AG04450 (cell line): ENCODE measurements at regions not wholly inside any gene's neighbourhood (a gene's known extent, or its start where the extent isn't known, plus 50 kb on each side); places are given as distances from the start of the nearest gene placed in this dataset.

Experiments used
- CTCF ChIA-PET: fragments of 300-600, 350-600 bp; formaldehyde crosslinking; extraction: SDS; loops from one replicate; lab custom pipeline; 2022; ENCODE audit warnings: antibody characterized with exemption, inconsistent platforms; lab: Charles Lee
- POLR2A ChIA-PET: fragments of 350-600 bp; formaldehyde crosslinking; extraction: SDS; loops from one replicate; lab custom pipeline; 2021; ENCODE audit warnings: antibody characterized with exemption, inconsistent platforms; lab: Yijun Ruan, JAX
- DNase-seq: peaks from one replicate; pipeline ENCODE4 v3.0.0-alpha.2; 2011; ENCODE audit warnings: low read depth, low spot score
- H3K27ac ChIP-seq: one replicate; pipeline ENCODE4 v1.5.1; 2012; ENCODE audit warnings: low read depth, low read length, control low read depth
- H3K27me3 ChIP-seq: one replicate; pipeline ENCODE4 v1.6.0; 2012; ENCODE audit warnings: low read length; ENCODE audit not compliant: control insufficient read depth, insufficient read depth
- H3K4me3 ChIP-seq: 2 replicates; pipeline ENCODE4 v1.5.1; 2011; ENCODE audit warnings: mild to moderate bottlenecking, low read depth, low read length, control low read depth
- H3K9me3 ChIP-seq: 2 replicates; pipeline ENCODE4 v1.5.1; 2012; ENCODE audit warnings: low read length; ENCODE audit not compliant: control insufficient read depth, insufficient read depth
- TF ChIP-seq, protein P1 (sequence below): IDR thresholded peaks from 2 replicates; pipeline ENCODE4 v1.5.1; 2011; ENCODE audit warnings: low read depth, low read length, control low read depth, inconsistent platforms

DNA sequence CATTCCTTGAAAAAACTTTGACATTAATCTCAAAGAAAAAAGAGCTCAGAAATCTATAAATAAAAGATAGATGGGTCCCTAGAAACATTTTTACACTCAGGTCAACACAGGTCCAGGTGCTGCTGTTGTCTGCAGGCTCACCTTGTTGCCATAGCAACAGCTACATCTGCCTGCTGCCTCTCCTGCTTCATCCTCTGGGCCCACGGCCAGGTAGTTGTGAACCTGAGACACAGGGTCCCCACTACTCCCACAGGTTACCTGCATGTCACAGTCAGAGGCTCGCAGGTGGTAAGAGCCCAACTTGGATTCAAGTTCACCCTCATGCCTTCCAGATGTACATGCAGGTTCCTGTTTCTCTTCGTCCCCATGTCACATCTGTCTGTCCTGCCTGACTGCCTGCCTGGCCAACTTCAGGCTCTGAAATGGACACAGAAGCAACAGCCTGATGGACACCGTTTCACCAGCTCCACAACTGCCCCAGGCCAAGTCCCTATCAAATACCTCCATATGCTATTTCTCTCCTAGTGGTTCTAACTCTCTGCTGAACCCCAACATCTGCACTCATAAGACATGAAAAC, 88.3 kb upstream of the SALL3 start:
- DNase-seq, result no peak
- H3K4me3 ChIP-seq, result no peak overlapping the region
- TF ChIP-seq, protein P1, sequence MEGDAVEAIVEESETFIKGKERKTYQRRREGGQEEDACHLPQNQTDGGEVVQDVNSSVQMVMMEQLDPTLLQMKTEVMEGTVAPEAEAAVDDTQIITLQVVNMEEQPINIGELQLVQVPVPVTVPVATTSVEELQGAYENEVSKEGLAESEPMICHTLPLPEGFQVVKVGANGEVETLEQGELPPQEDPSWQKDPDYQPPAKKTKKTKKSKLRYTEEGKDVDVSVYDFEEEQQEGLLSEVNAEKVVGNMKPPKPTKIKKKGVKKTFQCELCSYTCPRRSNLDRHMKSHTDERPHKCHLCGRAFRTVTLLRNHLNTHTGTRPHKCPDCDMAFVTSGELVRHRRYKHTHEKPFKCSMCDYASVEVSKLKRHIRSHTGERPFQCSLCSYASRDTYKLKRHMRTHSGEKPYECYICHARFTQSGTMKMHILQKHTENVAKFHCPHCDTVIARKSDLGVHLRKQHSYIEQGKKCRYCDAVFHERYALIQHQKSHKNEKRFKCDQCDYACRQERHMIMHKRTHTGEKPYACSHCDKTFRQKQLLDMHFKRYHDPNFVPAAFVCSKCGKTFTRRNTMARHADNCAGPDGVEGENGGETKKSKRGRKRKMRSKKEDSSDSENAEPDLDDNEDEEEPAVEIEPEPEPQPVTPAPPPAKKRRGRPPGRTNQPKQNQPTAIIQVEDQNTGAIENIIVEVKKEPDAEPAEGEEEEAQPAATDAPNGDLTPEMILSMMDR, result no peak
- CTCF ChIA-PET, result no interaction called here
- POLR2A ChIA-PET, result no interaction called here
- no peak overlapping the region for H3K27ac ChIP-seq
- H3K9me3 ChIP-seq, result peaks cover 51% of the 10 kb centered on the region
- no peaks in the 10 kb centered on the region for H3K27me3 ChIP-seq

DNA sequence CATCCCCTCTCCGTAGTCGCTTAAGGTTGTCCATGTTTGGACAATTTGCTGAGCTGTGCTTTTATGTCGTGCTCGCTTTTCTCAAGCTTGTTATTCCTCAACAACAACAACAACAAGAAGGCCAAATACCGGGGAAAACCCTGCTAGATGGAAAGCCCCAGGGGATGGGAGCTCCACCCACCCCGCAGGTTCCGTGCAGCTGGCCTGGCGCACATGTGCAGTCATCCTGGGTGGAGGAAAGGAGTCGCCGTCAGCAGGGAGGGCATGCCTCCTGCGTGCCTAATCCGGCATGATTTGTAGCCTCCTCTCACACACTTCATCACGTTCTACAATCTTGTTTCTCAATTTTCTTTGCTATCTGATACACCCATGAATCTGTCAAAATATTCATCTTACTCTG, 87.4 kb upstream of the SALL3 start:
- TF ChIP-seq, protein P1, result no peak
- Histone ChIP-seq H3K27ac (no peak overlapping the region), H3K4me3 (no peak overlapping the region), H3K27me3 (no peaks in the 10 kb centered on the region), H3K9me3 (peaks cover 53% of the 10 kb centered on the region)
- POLR2A ChIA-PET, result no interaction called here
- no peak for DNase-seq
- CTCF ChIA-PET, result no interaction called here

DNA sequence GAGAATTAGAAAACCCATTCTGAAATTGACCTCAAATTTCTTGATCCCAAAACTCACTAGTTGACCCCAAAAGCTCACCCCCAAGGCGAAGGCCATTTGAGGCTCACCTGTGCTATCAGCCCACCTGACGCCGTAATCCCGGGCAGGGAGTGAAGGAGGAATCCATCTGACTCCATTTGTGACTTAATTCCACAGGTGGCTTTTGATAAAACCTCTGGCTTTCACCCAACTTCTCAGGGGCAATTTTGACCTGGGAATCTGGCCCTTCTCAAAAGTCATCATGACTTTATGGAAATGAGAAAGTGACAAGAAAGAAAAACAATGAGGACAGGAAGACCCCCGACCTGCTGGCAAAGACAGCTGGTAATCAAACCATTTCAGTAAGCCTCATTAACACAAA, 86.9 kb upstream of the SALL3 start:
- Histone ChIP-seq H3K27ac (no peak overlapping the region), H3K4me3 (no peak overlapping the region), H3K9me3 (peaks cover 55% of the 10 kb centered on the region), H3K27me3 (no peaks in the 10 kb centered on the region)
- POLR2A ChIA-PET, result no interaction called here
- TF ChIP-seq, protein P1, result no peak
- CTCF ChIA-PET, result no interaction called here
- no peak for DNase-seq

DNA sequence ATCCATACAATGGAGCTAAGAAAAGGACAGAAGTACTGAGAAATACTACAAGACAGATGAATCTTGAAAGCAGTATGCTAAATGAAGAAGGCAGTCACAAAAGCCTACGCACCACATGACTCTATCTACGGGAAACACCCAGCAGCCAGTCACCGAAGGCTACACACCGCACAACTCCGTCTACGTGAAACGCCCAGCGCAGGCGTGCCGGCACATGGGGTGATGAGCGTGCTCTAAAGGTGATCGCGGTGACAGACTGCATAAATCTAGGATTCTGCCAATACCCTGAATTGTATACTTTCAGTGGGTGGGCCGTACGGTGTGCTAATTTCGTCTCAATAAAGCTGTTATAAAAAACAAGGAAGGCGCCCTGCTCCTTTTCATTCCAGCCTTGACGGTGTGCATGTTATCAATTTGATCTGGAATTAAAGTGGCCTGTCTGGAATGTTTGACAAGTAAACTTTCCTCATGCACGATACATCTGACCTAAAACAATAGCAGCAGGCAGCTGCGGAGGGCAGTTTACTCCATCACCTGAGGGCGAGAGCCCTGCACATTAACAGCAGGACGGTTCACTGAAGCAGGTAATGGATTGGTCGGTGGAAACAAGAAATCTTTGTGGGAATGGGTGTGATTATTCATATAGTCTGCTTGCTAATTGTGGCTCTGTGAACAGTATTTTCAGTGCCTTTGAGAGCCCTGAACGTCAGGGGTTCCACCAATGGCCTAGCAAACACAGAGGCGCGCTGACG, 86.2 kb upstream of the SALL3 start:
- ChIA-PET POLR2A (no interaction called here), CTCF (no interaction called here)
- Histone ChIP-seq H3K27ac (no peak overlapping the region), H3K9me3 (peaks cover 62% of the 10 kb centered on the region), H3K4me3 (no peak overlapping the region), H3K27me3 (no peaks in the 10 kb centered on the region)
- TF ChIP-seq, protein P1, result no peak
- no peak for DNase-seq

DNA sequence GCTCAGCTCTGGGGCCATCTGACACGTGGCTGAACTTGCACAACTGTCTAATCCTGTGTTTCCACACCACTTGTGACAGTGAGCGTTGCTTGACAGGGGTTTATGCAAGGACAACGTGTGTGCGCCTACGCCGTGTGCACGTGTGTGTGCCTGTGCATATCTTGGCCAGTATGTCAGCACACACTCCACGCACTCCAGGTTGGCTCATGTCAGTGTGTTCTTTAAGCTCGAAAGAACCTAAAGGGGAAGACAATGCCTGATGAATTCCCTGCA, 85.6 kb upstream of the SALL3 start:
- no peak overlapping the region for H3K4me3 ChIP-seq
- H3K9me3 ChIP-seq, result peaks cover 67% of the 10 kb centered on the region
- ChIA-PET POLR2A (no interaction called here), CTCF (no interaction called here)
- TF ChIP-seq, protein P1, result no peak
- DNase-seq, result no peak
- H3K27me3 ChIP-seq, result no peaks in the 10 kb centered on the region
- no peak overlapping the region for H3K27ac ChIP-seq
